DND-41 (cell line): ENCODE measurements at regions not wholly inside any gene's neighbourhood (a gene's known extent, or its start where the extent isn't known, plus 50 kb on each side); places are given as distances from the start of the nearest gene placed in this dataset.

Experiments
- ATAC-seq: fragments of 200-7000 bp; cut with Tn5 transposase; 3 replicates; pipeline ENCODE4 v1.9.1; 2021; ENCODE audit warnings: low read depth; ENCODE audit not compliant: insufficient read depth
- DNase-seq: peaks from one replicate; pipeline ENCODE4 v3.0.0-alpha.2; 2020
- H2AFZ ChIP-seq: 2 replicates; pipeline ENCODE4 v1.6.0; 2012; ENCODE audit warnings: low read depth, low read length
- H3K27ac ChIP-seq: 2 replicates; pipeline ENCODE4 v1.5.1; 2012; ENCODE audit warnings: low read length, inconsistent platforms
- H3K27me3 ChIP-seq: fragments of 200-600 bp; sonication (generic); 2 replicates; pipeline ENCODE4 v1.6.0; 2012; ENCODE audit warnings: low read length, mild to moderate bottlenecking, inconsistent platforms; ENCODE audit not compliant: insufficient read depth, poor library complexity
- H3K36me3 ChIP-seq: 2 replicates; pipeline ENCODE4 v1.5.1; 2012; ENCODE audit warnings: low read length, inconsistent platforms; ENCODE audit not compliant: insufficient read depth
- H3K4me1 ChIP-seq: 2 replicates; pipeline ENCODE4 v1.5.1; 2012; ENCODE audit warnings: mild to moderate bottlenecking, low read length; ENCODE audit not compliant: insufficient read depth
- H3K4me2 ChIP-seq: 2 replicates; pipeline ENCODE4 v1.6.0; 2012; ENCODE audit warnings: mild to moderate bottlenecking, moderate library complexity, low read length, inconsistent platforms; ENCODE audit not compliant: insufficient read depth
- H3K4me3 ChIP-seq, 2 experiments: fragments of 200-600 bp in 1 of 2; shearing (Covaris generic) in 1 of 2; 2 replicates each; pipeline ENCODE4 v1.5.1; 2012 to 2016; ENCODE audit warnings: inconsistent platforms in 2 of 2, low read length in 2 of 2, mild to moderate bottlenecking in 2 of 2, low read depth in 1 of 2, moderate library complexity in 1 of 2
- H3K79me2 ChIP-seq: 2 replicates; pipeline ENCODE4 v1.6.0; 2012; ENCODE audit warnings: low read length, inconsistent platforms; ENCODE audit not compliant: insufficient read depth
- H3K9ac ChIP-seq: 2 replicates; pipeline ENCODE4 v1.6.0; 2012; ENCODE audit warnings: low read depth, mild to moderate bottlenecking, inconsistent platforms, low read length, moderate library complexity
- H3K9me3 ChIP-seq: 2 replicates; pipeline ENCODE4 v1.5.1; 2012; ENCODE audit warnings: low read length, moderate library complexity, mild to moderate bottlenecking, inconsistent platforms; ENCODE audit not compliant: insufficient read depth, severe bottlenecking
- H4K20me1 ChIP-seq: 2 replicates; pipeline ENCODE4 v1.6.0; 2012; ENCODE audit warnings: low read length; ENCODE audit not compliant: insufficient read depth
- EZH2 ChIP-seq: IDR thresholded peaks from 3 replicates; pipeline ENCODE4 v1.6.1; 2012; ENCODE audit warnings: borderline replicate concordance, low read depth, mild to moderate bottlenecking, moderate library complexity, low read length, inconsistent platforms; ENCODE audit not compliant: severe bottlenecking
- TF ChIP-seq, protein P1 (sequence below): IDR thresholded peaks from 2 replicates; pipeline ENCODE4 v1.5.1; 2012; ENCODE audit warnings: borderline replicate concordance, low read length, moderate library complexity, mild to moderate bottlenecking; ENCODE audit not compliant: poor library complexity, severe bottlenecking; ENCODE audit errors: extremely low read depth

DNA sequence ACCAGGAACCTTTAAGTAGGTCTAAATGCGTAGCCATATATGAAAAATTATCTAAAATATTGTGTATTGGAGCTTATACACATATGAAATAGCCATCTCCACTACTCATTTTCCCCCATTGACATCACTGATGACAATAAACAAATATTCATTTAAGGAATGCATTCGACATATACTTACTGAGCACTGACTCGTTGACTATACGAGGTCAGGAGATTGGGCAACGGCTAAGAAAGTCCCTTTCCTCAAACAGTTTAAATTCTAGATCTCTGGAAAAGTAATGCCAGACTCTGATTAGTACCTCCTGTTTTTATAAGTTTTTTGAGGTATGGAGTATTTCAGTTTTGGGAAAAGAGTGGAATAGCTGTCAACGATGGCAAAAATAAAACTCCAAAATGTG is 139.4 kb upstream of the DIO2 start:
- Histone ChIP-seq H4K20me1 (no peaks in the 10 kb centered on the region), H3K4me1 (no peaks in the 10 kb centered on the region), H3K9me3 (no peaks in the 10 kb centered on the region), H3K79me2 (no peaks in the 10 kb centered on the region), H3K36me3 (no peaks in the 10 kb centered on the region), H3K9ac (no peak overlapping the region), H3K4me3 (no peak overlapping the region), H3K27ac (no peak overlapping the region), H3K4me2 (no peak overlapping the region), H2AFZ (no peak overlapping the region), H3K27me3 (no peaks in the 10 kb centered on the region)
- TF ChIP-seq, protein P1, sequence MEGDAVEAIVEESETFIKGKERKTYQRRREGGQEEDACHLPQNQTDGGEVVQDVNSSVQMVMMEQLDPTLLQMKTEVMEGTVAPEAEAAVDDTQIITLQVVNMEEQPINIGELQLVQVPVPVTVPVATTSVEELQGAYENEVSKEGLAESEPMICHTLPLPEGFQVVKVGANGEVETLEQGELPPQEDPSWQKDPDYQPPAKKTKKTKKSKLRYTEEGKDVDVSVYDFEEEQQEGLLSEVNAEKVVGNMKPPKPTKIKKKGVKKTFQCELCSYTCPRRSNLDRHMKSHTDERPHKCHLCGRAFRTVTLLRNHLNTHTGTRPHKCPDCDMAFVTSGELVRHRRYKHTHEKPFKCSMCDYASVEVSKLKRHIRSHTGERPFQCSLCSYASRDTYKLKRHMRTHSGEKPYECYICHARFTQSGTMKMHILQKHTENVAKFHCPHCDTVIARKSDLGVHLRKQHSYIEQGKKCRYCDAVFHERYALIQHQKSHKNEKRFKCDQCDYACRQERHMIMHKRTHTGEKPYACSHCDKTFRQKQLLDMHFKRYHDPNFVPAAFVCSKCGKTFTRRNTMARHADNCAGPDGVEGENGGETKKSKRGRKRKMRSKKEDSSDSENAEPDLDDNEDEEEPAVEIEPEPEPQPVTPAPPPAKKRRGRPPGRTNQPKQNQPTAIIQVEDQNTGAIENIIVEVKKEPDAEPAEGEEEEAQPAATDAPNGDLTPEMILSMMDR, result no peak
- TF ChIP-seq EZH2, result no peak
- DNase-seq (no peak), ATAC-seq (no peak)

DNA sequence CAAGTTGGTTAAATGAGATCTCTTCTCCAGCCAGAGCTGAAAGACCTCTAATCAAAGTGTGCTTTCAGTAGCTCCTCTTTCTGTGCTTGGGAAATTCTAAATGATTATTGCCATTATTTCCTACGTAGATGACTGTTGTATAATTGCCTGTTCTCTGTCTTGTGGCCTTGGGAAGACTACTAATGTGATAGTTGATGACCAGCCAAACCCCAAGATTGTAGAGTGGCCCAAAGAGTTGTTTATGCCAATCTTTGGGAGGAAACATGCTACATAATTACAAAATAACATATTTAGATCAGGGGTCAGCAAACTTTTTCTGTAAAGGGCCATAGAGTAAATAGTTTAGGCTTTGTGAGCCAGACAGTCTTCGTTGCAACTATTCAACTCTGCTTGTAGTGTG is 135.1 kb upstream of the DIO2 start:
- H3K27ac ChIP-seq, result no peak overlapping the region
- H3K36me3 ChIP-seq, result no peaks in the 10 kb centered on the region
- H3K9ac ChIP-seq, result no peak overlapping the region
- no peaks in the 10 kb centered on the region for H4K20me1 ChIP-seq
- no peaks in the 10 kb centered on the region for H3K9me3 ChIP-seq
- H3K4me1 ChIP-seq, result no peaks in the 10 kb centered on the region
- no peak for DNase-seq
- TF ChIP-seq, protein P1, result no peak
- no peak for TF ChIP-seq EZH2
- no peak overlapping the region for H3K4me2 ChIP-seq
- H2AFZ ChIP-seq, result no peak overlapping the region
- H3K4me3 ChIP-seq, result no peak overlapping the region
- H3K79me2 ChIP-seq, result no peaks in the 10 kb centered on the region
- no peak for ATAC-seq
- no peaks in the 10 kb centered on the region for H3K27me3 ChIP-seq

DNA sequence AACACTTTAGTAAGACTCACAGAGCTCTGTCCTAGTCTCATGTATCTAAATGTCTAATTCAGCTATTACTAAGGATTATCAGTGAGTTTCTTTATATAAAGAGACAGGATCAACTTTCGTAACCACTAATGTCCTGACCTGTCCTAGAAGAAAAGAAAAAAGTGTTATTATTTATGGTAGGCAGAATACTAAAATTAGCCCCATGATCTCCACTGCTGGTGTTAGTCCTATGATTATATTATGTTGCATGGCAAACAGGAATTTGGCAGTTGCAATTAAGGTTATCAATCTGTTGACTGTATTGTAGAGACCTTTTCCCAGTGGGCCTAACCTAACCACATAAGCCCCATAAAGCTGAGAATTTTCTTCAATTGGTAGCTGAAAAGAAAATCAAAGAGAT is 132.9 kb upstream of the DIO2 start:
- no peaks in the 10 kb centered on the region for H3K79me2 ChIP-seq
- DNase-seq (no peak), ATAC-seq (no peak)
- H3K9me3 ChIP-seq, result no peaks in the 10 kb centered on the region
- no peaks in the 10 kb centered on the region for H3K27me3 ChIP-seq
- no peak overlapping the region for H3K4me2 ChIP-seq
- no peak overlapping the region for H3K9ac ChIP-seq
- H4K20me1 ChIP-seq, result no peaks in the 10 kb centered on the region
- no peaks in the 10 kb centered on the region for H3K4me1 ChIP-seq
- no peak overlapping the region for H3K27ac ChIP-seq
- no peak overlapping the region for H2AFZ ChIP-seq
- TF ChIP-seq, protein P1, result no peak
- no peak for TF ChIP-seq EZH2
- H3K36me3 ChIP-seq, result no peaks in the 10 kb centered on the region
- H3K4me3 ChIP-seq, result no peak overlapping the region

DNA sequence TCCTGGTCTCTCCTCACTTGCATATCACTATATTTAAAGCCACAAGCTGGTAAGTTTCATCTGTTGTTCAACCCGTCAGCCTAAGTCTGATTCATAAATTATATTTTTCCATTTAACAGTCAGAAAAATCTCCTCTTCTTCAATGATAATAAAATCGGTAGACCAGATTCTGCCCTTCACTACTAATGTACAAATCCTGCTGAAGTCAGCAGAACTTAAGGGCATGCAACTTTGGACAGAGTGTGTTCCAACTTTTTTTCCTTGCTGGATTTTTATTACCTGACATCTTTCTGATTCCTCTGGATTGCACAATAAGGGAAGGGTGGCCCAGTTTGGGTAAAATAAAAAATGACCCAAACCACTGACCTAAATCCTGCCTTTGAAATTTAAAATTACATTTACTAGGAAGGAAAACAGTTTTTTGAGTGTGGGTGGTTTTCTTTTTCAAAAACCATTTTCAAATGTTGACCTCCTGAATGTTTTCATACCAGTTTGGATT is 125.4 kb upstream of the DIO2 start:
- Histone ChIP-seq H3K4me2 (no peak overlapping the region), H3K9ac (no peak overlapping the region), H2AFZ (no peak overlapping the region), H3K27me3 (no peaks in the 10 kb centered on the region), H3K9me3 (no peaks in the 10 kb centered on the region), H3K4me1 (no peaks in the 10 kb centered on the region), H3K27ac (no peak overlapping the region), H4K20me1 (no peaks in the 10 kb centered on the region), H3K79me2 (no peaks in the 10 kb centered on the region), H3K4me3 (no peak overlapping the region), H3K36me3 (no peaks in the 10 kb centered on the region)
- no peak for TF ChIP-seq EZH2
- TF ChIP-seq, protein P1, result no peak
- ATAC-seq (no peak), DNase-seq (no peak)
